ENCODE measurements at regions not wholly inside any gene's neighbourhood (a gene's known extent, or its start where the extent isn't known, plus 50 kb on each side); places are given as distances from the start of the nearest gene placed in this dataset.
"Not testable (repeated sequence)": the region's sequence is repeated elsewhere in the genome, so short reads cannot be mapped to it uniquely, and the experiment has no call there.

DNA sequence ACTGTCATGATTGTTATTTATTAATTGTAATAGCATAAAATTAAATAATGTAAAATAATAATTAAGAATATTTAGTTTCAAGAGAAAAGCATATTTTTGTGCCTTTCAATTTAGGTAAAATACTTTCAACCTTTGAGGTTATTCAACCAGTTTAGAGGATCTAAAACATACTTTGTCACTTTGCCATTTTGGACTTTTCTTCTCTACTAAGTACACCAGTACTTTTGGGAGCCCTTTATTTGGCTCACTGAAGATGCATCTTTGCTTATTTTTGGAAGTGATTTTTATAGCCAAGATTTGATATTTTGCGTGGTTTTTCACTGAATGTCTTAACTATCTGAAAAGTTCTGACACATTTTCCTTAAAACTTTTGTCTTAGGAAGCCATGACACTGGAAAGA, 860.5 kb downstream of the SORCS1 start:
- DNase-seq (ENCODE audit: low read depth in 4 of 4, low spot score in 1 of 4), result no peak

DNA sequence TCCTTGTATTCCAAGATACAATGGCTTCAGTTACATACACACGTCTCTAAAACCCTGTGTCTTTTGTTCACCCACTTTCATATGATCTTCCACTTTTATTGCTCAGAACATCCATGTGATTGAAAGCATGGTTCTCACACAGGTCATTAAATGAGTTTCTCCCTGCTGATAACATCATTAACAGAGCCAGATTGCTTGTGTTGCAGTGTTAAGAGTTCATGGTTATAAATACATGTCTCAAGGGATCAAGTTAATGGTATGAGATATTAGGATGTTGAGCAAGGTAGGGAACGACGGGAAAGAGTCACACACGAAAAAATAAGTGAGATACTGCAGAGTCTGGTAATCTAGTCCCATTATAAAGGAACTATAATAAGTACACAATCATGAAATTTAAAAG, 861.5 kb downstream of the SORCS1 start:
- no peak for DNase-seq (ENCODE audit: low read depth in 4 of 4, low spot score in 1 of 4)

DNA sequence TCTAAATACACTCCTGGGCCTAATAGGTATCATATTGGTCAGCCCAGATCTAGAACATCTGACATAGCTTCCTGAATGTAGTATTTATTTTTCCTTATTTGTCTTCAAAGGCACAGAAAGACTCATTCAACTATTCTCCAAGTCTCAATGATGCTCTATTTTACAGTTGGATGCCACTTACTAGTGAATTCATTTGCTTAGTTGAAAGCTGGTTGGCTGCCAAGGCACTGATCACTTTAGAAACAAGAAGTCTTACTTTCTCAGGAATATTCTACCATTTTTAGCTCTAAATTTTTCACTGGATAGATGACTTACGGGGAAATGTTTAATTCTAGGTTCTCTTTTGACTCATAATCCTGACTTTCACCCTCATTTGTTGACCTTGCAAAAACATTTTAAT, 863.4 kb downstream of the SORCS1 start:
- DNase-seq (ENCODE audit: low read depth in 4 of 4, low spot score in 1 of 4), result no peak

DNA sequence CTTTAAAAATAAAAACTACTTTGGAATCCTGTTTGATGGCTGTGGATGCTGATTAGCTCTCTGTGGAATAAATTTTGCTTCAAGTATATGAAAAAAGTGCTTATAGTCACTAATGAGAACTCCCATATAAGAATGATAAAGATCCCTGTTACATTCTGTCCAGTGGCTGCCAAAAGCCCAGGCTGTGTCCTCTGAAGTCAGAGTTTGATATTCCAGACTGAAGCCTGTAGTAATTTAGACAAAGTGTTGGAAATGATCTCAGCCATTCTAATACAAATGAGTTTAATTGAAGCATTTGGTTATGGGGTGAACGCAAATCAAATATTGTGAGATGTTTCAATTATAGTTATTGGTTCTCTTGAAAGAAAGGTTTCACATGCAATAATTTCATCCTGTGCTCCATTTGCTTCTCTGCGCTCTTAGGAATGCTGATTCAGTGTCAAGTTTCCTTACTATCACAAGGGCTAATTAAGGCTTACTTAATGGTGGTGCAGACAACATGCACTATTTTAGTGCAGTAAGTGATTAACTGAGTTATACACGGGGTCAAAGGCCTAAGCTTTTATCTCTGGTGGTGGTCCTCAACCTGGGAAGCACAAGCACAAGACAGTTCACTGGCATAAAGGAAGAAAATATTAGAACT, 867.6 kb downstream of the SORCS1 start:
- DNase-seq (ENCODE audit: low read depth in 4 of 4, low spot score in 1 of 4), result no peak

DNA sequence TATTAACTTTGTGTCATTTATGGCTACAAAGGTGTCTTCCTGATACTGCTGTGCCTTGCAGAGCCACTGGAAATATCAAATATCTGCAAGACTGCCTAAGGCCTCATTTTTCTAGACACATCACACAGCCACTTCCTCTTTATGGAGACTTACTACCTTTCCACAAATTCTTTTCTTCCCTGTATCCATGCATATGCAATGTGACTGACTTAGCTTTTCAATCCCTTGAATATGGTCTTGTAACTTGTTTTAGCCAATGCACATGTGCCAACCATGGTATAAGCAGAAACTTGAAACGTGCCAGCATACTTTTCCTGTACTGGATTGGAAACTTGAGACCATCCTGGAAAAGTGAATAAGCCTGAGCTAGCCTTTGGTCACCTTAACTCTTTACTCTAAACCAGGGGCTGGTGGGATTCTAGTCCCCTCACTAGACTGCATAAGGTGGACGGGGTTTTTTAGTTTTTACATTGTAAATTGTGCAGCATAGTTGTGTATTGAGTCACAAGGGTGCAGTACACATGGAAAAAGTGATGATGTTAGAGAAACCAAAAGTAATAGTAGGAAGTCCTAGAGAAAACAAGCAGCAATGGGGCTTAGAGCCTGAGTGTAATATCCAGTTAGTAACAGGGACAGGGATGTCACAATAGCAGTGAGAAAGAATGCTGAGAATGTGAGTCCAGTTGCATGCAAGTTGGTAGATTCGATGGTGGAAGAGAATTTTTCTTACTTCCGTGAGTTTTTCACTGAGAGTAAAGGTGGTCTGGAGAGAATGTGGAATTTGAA, 879.5 kb downstream of the SORCS1 start:
- DNase-seq (ENCODE audit: low read depth in 4 of 4, low spot score in 1 of 4), result no peak

DNA sequence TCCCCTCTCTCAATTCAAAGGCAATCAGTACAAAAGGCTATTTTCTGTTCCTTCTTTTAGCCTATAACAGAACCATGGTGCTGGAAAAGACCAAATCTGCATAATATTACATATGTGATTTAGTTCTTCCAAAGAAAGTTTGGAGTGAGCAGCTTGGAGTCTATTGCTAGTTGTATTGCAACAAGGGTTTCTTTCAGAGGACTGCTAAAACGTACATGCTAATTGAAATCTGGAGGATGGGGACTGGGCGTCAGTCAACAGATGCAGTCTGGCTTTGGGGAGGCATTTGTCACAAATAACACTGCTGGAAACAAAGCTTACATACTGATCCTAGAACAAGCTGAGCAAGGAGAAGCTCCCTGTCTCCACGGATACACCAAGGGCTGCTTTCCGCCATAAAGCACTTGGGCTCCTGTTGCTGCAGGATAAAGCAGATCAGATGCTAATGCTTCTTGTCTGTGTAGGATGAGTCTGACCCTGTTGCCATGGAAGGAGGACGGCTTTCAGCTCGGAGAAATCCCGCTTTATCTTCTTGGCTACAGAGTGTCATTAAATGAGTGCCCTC, 883.5 kb downstream of the SORCS1 start:
- DNase-seq (ENCODE audit: low read depth in 4 of 4, low spot score in 1 of 4), result no peak

DNA sequence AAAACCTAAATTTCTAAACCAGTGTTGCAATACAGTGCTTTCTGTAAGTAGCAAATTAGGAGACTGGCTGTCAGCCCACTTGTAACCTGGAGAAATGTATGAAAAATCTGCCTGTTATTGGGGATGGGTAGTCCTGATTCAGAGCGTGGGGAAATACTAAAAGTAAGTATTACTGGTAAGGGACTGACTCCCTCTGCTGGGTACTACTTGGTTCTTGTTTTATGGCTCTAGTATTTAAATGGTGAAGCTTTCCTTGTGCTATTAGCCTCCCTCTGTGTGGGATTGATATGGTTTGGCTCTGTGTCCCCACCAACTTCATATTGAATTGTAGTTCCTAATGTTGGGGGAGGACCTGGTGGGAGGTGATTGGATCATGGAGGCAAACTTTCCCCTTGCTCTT, 886.1 kb downstream of the SORCS1 start:
- no peak for DNase-seq (ENCODE audit: low read depth in 4 of 4, low spot score in 1 of 4)

DNA sequence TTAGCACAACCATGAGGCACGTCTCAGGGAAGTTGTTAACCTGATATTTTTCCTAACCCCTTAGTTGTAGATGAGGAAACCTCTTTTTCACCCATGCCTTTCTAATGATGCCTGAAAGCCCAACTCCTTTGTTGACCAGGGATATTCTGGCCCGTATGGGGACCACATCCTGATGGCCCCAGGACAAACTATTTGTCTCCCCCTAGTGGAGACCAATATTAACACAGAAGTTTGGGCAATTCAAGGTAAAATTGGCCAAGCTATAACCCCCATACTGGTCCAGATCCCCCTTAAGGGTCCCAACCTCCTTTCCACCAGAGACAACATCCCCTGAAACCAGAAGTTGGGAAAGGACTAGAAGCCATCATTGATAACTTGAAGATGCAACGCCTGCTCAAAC, 893.3 kb downstream of the SORCS1 start:
- DNase-seq (ENCODE audit: low read depth in 4 of 4, low spot score in 1 of 4), result no peak

DNA sequence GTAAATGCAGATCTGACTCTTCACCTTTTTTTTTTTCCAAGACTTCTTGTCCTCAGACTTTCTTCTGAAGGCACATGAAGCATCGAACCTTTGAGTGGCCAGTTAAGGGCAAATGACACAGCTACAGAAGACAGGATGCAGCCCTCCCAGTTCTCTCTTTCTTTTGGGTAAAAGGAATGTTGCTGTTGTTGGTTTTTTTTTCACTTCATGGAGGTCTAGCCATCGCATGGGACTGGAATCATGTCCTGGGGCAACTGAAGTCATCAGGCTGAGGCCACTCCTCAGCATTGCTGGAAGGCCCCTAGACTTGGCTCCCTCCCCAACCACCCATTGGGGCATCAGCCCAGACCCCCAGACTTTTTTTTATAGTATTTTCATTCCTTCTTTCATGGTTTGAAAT, 896.5 kb downstream of the SORCS1 start:
- no peak for DNase-seq (ENCODE audit: low read depth in 4 of 4, low spot score in 1 of 4)

DNA sequence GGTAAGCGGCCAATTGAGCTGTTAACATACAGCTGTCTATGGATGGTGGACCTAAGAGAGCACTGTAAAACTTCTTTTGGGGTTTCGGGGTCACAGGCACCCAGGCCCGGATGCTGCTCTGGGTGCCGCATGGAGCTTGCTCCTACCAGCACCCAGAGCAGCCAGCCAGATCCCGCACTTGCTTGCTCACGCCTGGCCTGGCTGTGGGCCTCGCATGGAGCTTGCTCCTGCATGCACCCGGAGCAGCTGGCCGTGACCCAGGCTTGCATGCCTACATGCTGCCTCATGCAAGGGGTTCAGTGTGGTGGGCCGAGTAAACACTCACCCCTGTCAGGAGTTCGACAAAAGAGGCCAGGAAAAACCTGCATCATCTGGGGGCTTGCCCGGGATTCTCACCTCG, 896.9 kb downstream of the SORCS1 start:
- no peak for DNase-seq (ENCODE audit: low read depth in 4 of 4, low spot score in 1 of 4)

DNA sequence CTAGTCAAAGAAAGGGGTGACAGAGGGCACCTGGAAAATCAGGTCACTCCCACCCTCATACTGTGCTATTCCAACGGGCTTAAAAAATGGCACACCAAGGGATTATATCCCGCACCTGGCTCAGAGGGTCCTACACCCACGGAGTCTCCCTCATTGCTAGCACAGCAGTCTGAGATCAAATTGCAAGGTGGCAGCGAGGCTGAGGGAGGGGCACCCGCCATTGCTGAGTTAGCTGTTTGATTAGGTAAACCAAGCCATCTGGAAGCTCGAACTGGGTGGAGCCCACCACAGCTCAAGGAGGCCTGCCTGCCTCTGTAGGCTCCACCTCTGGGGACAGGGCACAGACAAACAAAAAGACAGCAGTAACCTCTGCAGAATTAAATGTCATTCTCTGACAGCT, 907.1 kb downstream of the SORCS1 start:
- DNase-seq (ENCODE audit: low read depth in 4 of 4, low spot score in 1 of 4), result not testable (repeated sequence)

DNA sequence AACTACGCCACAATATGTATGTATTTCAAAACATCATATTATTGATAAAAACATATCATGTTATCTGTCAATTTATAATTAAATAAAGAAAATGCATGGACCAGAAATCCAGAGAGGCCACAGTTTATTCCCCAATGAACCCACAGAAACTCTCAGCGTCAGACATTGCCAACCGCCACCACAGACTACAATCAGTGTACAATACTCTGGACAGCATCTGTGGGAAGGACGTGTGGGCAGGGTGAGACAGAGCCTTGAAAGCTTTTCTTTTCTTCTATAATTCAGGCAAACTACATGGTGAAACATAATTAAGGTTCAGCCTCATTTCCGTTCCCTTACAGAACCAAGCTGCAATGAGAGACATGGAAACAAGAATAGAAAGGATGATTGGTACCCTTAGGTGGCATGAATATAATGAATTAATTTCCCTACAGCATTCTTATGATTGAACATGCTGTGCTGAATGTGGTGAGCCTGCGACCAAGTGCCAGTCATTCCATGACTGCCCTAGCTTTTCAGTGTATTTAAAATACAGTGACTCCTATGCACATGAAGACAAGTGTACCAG, 909.3 kb downstream of the SORCS1 start:
- no peak for DNase-seq (ENCODE audit: low read depth in 4 of 4, low spot score in 1 of 4)

DNA sequence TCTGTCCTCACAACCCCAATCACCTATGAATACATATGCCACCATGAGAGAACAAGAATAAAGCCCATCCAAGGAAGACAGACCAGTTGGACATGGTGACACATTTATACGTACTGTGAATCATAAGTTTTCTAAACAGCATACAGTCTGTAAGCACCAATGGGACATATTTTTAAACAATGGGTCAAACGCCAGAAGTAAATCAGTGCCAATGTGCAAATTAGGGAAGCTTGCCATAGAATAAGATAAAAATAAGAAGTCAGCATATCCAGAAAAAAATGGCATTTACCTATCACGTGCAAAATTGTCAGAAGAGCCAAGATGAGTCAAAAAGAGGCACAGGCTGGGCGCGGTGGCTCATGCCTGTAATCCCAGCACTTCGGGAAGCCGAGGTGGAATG, 910.4 kb downstream of the SORCS1 start:
- DNase-seq (ENCODE audit: low read depth in 4 of 4, low spot score in 1 of 4), result no peak

DNA sequence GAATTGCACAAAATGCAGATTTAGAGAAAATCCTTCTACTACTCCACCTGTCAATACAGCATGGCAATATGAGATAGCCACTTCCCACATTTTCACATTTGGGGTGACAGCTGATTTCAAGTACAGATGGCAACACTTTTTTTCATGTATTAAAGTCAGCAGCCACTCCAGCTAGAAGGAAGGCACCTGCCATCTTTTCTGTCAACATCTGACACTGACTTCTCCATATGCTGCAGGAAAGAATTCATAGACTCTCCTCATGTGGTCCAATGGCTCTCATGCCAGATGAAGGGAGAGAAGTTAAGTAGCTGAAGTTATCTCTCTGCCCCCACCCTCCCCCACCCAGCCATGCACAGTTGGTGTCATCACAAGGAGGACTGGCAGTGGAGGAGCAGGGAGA, 912.0 kb downstream of the SORCS1 start:
- no peak for DNase-seq (ENCODE audit: low read depth in 4 of 4, low spot score in 1 of 4)

DNA sequence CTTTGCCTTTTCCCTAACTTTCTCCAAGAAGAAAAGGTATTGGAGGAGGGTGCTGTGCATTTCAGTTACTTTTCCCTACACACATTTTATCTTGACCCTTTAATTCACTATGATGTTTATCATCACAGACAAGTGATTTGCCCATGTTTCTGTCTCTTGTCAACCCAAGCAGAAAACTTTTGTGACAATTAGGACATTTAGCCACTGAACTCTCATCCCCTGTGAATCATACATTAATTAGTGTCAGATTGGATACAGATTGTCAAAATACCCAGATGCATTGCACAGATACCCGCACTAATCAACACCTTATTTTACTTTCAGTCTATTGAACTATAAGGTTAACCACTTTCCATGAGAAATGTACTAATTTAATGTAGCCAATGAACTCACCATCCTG, 912.9 kb downstream of the SORCS1 start:
- no peak for DNase-seq (ENCODE audit: low read depth in 4 of 4, low spot score in 1 of 4)

DNA sequence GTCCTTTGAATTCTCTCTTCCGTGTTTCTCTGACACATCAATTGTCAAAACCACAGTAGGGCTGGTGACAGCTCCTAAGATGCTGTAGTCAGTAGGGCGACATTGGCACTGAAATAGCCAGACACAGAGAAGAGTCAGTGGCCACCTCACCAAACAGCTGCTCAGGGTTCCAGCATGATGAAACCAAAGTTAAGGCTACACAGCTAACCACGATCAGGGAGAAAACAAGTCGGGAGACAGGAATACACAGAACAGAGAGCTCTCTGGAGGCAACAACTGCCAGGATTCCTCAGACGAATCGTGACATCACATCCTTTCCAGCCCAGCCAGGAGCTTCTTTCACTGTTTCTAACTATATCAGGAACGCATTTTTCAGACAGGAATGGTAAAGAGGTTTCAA, 922.2 kb downstream of the SORCS1 start:
- no peak for DNase-seq (ENCODE audit: low read depth in 4 of 4, low spot score in 1 of 4)

DNA sequence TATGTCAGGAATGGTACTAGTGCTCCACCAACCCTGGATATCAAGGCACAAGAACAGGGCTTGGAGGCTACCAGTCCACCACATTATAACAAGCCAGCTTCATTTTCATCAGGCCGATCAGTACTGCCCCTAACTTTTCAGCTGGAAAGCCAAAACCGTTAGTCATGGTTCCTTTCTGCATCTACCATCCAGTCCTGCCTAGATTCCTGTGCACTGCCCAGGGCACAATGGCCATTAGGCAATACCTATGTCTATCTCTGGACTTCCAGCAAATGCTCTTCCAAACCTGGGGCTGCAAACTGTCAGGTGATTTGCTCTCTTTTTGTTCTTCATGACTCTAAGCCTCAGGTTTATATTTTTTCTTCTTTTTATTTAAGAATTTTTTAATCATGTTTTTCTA, 937.7 kb downstream of the SORCS1 start:
- DNase-seq (ENCODE audit: low read depth in 4 of 4, low spot score in 1 of 4), result no peak

DNA sequence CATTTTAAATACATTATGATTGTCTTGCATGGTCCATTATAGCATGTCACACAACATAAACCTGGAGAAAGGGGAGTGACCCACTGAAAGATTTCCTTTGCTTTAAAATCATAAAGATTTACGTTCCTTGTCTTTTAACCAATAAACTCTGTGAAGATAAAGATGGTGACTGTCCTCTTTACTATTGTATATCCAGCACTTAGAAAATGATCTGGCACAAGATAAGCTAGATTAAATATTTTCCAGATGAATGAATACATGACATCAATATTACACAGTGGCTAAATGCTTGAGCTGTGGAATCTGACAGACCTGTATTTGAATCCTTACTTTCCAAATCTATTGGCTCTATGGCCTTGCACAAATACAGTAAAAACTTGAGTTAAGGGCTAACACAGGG, 938.4 kb downstream of the SORCS1 start:
- no peak for DNase-seq (ENCODE audit: low read depth in 4 of 4, low spot score in 1 of 4)

DNA sequence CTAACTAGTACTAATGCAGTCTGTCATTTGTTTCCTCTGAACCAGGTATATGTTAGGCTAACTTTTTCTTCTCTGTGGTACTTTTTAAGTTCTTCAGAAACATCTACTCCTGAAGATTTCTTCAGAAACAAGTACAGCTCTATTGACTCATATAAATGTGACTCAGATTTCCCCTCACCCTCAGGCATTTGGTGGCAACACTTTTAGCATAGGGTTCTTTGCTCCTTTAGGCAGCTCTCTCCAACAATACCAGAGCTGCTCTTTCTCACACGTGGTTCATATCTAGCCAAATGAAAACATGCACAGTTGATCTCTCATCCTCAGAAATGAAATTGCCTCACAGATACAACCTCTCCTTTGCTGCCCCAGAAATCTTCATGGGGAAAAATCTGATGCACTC, 939.8 kb downstream of the SORCS1 start:
- DNase-seq (ENCODE audit: low read depth in 4 of 4, low spot score in 1 of 4), result no peak

DNA sequence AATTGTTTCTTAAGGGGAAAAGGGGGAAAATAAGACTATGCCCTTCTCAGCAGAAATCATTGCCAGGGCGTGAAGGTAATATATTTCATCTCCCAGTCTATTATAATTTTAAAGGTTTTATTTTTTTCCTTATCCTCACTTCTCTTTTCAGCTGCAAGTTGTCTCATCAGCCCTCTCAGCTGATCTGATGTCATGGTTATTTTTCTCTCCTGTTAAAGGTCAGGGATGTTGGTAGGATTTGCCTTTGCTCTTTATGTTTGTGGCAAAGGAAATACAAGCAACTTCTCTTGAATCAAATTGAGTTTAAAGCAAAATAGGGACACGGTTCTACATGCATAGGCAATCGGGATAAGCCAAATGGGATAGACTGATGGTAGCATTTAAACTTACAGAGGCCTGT, 946.9 kb downstream of the SORCS1 start:
- no peak for DNase-seq (ENCODE audit: low read depth in 4 of 4, low spot score in 1 of 4)

DNA sequence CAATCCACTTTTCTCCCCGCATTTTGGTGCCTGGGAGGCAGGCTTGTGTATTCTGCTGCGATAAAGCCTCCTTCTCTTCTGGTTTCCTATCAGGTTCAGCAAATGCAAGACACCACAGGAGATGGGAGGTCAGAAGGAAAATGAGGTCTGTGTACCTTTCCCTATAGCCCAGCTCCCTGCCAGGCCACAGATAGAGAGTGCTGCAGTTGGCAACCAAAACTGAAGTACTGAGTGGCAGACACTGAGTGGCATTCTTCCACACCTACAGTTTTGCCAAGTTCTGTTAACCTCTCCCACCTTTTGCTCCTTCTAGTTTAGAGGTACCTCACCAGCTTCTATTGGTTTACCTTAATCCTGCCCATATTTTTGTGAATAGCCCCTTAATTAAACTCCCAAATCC, 948.4 kb downstream of the SORCS1 start:
- DNase-seq (ENCODE audit: low read depth in 4 of 4, low spot score in 1 of 4), result no peak

DNA sequence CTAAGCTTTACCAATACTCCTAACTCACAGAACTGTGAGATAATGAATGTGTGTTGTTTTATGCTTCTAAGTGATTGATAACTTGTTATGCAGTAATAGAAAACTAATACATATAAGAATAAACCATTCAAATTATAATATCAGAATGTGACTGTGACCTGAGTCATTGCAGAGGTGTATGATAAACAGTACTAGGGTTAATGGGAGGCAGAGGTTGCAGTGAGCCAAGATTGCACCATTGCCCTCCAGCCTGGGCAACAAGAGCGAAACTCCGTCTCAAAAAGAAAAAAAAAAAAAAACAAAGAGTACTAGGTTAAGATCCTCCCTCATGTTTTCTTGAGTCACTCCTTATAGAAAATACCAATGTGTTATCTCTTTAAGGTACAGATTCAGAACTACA, 950.3 kb downstream of the SORCS1 start:
- no peak for DNase-seq (ENCODE audit: low read depth in 4 of 4, low spot score in 1 of 4)
